ENCODE measurements at regions not wholly inside any gene's neighbourhood (a gene's known extent, or its start where the extent isn't known, plus 50 kb on each side); places are given as distances from the start of the nearest gene placed in this dataset.
"Not testable (repeated sequence)": the region's sequence is repeated elsewhere in the genome, so short reads cannot be mapped to it uniquely, and the experiment has no call there.

- TF ChIP-seq EP300 (IDR thresholded peaks at IDR 0.05) (no peak), POLR2A (IDR thresholded peaks at IDR 0.05) (no peak), POLR2AphosphoS5 (IDR thresholded peaks at IDR 0.05) (no peak)
- TF ChIP-seq, protein P1, sequence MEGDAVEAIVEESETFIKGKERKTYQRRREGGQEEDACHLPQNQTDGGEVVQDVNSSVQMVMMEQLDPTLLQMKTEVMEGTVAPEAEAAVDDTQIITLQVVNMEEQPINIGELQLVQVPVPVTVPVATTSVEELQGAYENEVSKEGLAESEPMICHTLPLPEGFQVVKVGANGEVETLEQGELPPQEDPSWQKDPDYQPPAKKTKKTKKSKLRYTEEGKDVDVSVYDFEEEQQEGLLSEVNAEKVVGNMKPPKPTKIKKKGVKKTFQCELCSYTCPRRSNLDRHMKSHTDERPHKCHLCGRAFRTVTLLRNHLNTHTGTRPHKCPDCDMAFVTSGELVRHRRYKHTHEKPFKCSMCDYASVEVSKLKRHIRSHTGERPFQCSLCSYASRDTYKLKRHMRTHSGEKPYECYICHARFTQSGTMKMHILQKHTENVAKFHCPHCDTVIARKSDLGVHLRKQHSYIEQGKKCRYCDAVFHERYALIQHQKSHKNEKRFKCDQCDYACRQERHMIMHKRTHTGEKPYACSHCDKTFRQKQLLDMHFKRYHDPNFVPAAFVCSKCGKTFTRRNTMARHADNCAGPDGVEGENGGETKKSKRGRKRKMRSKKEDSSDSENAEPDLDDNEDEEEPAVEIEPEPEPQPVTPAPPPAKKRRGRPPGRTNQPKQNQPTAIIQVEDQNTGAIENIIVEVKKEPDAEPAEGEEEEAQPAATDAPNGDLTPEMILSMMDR (IDR thresholded peaks at IDR 0.05): no peak
- Histone ChIP-seq H3K27me3 (peaks cover 0 to 27% (median 4%) of the 10 kb centered on the region in 3 donors), H3K4me3 (no peak overlapping the region), H3K27ac (no peak overlapping the region), H3K9me3 (no peaks in the 10 kb centered on the region), H3K36me3 (no peaks in the 10 kb centered on the region), H3K4me1 (no peaks in the 10 kb centered on the region)
- intact Hi-C loops (cut with DNase I; ENCODE audit: low total_unique reads): no loop called here
- 85 to 96% (median 91%) methylated on average over 11 to 16 of the region's 16 CpGs for WGBS, 5 donors
- no peak for DNase-seq
Observed at GRCh38 chr6:167236239-167236571, 54.9 kb upstream of the UNC93A start.

DNA sequence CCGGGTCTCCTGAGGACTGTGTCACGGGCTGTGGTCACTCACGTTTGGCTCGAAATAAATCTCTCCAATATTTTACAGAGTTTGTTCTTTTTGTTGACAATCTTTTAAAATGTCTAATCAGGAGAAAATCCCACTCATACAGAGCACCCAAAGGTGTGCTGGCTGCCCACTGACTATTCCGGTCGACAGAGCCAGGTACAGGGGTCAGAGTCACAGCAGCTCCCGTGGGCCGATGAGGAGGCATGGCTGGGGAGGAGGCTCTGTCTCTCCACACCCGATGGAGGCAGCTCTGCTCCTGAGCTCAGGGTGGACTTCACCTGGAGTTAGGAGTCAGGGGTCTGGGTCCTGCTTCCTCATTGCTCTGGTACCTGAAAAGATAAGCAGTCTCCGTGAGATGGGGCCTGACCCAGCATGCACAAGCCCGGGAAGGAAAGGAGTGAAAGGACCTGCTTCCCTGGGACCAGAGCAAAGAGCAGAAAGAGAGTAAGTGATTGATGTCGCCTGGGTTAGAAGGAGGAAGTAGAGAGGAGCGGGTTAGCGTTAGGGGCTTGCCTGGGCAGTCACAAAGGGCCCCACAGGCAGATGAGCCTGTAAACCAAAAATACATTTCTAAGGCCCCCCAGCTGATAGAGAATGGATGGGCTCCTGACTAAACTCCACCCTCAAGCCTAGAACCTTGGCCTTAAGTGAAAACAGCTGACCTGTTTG, 53.5 kb upstream of the UNC93A start:
- peaks cover 0 to 27% (median 4%) of the 10 kb centered on the region in 3 donors for H3K27me3 ChIP-seq
- DNase-seq: no peak
- WGBS, 5 donors: 78 to 85% (median 82%) methylated on average over 14 of the region's 14 CpGs

GRCh38 chr6:167238146-167238693, 52.9 kb upstream of the UNC93A start:
- 74 to 84% (median 79%) methylated on average over 14 of the region's 14 CpGs for WGBS, 5 donors

More for the DNA sequence above, 53.5 kb upstream of the UNC93A start:
- Histone ChIP-seq H3K36me3 (no peaks in the 10 kb centered on the region), H3K4me3 (no peak overlapping the region), H3K4me1 (no peaks in the 10 kb centered on the region), H3K27ac (no peak overlapping the region), H3K9me3 (no peaks in the 10 kb centered on the region)
- intact Hi-C loops (cut with DNase I; ENCODE audit: low total_unique reads): no loop called here
- TF ChIP-seq EP300 (IDR thresholded peaks at IDR 0.05) (no peak), POLR2AphosphoS5 (IDR thresholded peaks at IDR 0.05) (no peak), POLR2A (IDR thresholded peaks at IDR 0.05) (no peak)
- TF ChIP-seq, protein P1 (IDR thresholded peaks at IDR 0.05): no peak

DNA sequence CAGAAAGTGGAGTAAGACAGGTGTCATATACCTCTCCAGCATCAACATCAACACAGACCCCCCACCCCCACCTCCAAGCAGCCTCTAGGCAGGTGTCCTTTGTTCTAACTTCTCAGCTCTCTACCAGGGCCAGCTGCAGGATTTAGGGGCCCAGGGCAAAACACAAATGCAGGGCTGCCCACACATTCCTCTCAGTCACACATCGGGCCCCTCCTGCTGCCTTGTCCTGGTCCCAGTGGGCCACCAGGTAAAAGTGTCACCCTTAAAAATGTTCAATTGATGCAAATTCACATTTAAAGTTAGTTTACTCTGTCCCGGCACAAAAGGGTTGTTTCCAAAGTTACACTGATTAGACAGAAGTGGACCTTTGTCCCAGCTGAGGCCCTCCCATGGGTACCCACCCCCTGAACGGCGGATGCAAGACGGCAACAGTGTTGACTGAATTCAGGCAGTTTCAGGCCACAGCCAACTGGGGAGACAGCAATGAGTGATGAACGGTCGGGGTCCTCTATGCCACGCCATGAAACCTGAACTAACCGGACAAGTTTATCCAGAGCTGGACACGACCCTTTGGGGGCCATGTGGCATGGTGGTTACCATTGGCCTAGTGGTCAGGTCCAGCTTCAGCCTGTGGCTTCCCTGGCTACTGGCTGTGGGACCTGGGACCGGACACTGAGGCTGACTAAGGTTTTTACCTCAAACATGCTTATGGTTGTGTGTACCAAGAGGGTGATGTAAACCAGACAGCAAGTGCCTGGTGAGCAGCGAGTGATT, 52.2 kb upstream of the UNC93A start:
- TF ChIP-seq EP300 (IDR thresholded peaks at IDR 0.05) (no peak), POLR2AphosphoS5 (IDR thresholded peaks at IDR 0.05) (no peak), POLR2A (IDR thresholded peaks at IDR 0.05) (no peak)
- TF ChIP-seq, protein P1 (IDR thresholded peaks at IDR 0.05): no peak
- intact Hi-C loops (cut with DNase I; ENCODE audit: low total_unique reads): no loop called here
- Histone ChIP-seq H3K27me3 (peaks cover 0 to 22% (median 4%) of the 10 kb centered on the region in 3 donors), H3K9me3 (no peaks in the 10 kb centered on the region), H3K36me3 (no peaks in the 10 kb centered on the region), H3K27ac (no peak overlapping the region), H3K4me1 (no peaks in the 10 kb centered on the region), H3K4me3 (no peak overlapping the region)
- WGBS, 5 donors: 63 to 80% (median 72%) methylated on average over 8 to 12 of the region's 12 CpGs
- DNase-seq: peak in 1 of 2 donors; percentile 59

More at GRCh38 chr6:167238146-167238693, 52.9 kb upstream of the UNC93A start:
- intact Hi-C loops (cut with DNase I; ENCODE audit: low total_unique reads): no loop called here
- no peak overlapping the region for H3K27ac ChIP-seq
- no peak overlapping the region for H3K4me3 ChIP-seq
- H3K9me3 ChIP-seq: no peaks in the 10 kb centered on the region
- H3K36me3 ChIP-seq: no peaks in the 10 kb centered on the region
- TF ChIP-seq, protein P1 (IDR thresholded peaks at IDR 0.05): no peak
- TF ChIP-seq EP300 (IDR thresholded peaks at IDR 0.05) (no peak), POLR2AphosphoS5 (IDR thresholded peaks at IDR 0.05) (no peak), POLR2A (IDR thresholded peaks at IDR 0.05) (no peak)
- H3K4me1 ChIP-seq: no peaks in the 10 kb centered on the region
- H3K27me3 ChIP-seq: peaks cover 0 to 22% (median 4%) of the 10 kb centered on the region in 3 donors
- DNase-seq: peak in 1 of 2 donors; percentile 27

DNA sequence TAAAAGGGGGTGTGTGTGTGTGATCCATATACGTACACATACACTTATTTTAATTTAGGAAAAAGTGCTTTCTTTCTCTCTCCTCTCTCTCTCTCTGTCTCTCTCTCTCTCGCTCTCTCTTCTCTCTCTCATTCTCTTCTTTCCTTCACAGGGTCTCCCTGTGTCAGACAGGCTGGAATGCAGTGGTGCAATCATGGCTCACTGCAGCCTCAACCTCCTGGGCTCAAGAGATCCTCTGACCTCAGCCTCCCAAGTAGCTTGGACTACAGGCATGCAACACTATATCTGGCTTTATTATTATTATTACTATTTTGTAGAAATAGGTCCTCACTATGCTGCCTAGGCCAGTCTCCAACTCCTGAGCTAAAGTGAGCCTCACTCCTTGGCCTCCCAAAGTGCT, 51.6 kb upstream of the UNC93A start:
- intact Hi-C loops (cut with DNase I; ENCODE audit: low total_unique reads); H3K9me3 ChIP-seq; DNase-seq; H3K36me3 ChIP-seq; H3K27ac ChIP-seq; H3K4me1 ChIP-seq; H3K4me3 ChIP-seq: not testable (repeated sequence)
- peaks cover 0 to 26% (median 4%) of the 10 kb centered on the region in 3 donors for H3K27me3 ChIP-seq
- WGBS, 5 donors: 53 to 98% (median 91%) methylated on average over 2 of the region's 2 CpGs

Data from stomach (tissue), 8 donors.